H9 (cell line): ENCODE measurements at regions not wholly inside any gene's neighbourhood (a gene's known extent, or its start where the extent isn't known, plus 50 kb on each side); places are given as distances from the start of the nearest gene placed in this dataset.

Experiments used
- DNase-seq: peaks from one replicate; pipeline ENCODE4 v3.0.0-alpha.2; 2017
- H2AFZ ChIP-seq: one replicate; pipeline ENCODE4 v1.6.1; 2013; ENCODE audit warnings: mild to moderate bottlenecking, low read length, control low read depth, moderate library complexity
- H2AK5ac ChIP-seq: 2 replicates; pipeline ENCODE4 v1.6.1; 2013; ENCODE audit warnings: low read length, control low read depth, mixed read lengths; ENCODE audit not compliant: insufficient read length
- H2BK120ac ChIP-seq: one replicate; pipeline ENCODE4 v1.6.1; 2013; ENCODE audit warnings: low read depth, mild to moderate bottlenecking, low read length, control low read depth, inconsistent platforms; ENCODE audit not compliant: poor library complexity, severe bottlenecking
- H2BK12ac ChIP-seq: 2 replicates; pipeline ENCODE4 v1.6.1; 2013; ENCODE audit warnings: low read length, control low read depth, mixed read lengths, low read depth; ENCODE audit not compliant: insufficient read length
- H2BK15ac ChIP-seq: 2 replicates; pipeline ENCODE4 v1.6.1; 2013; ENCODE audit warnings: low read depth, low read length, control low read depth
- H2BK20ac ChIP-seq: one replicate; pipeline ENCODE4 v1.6.1; 2013; ENCODE audit warnings: low read depth, mild to moderate bottlenecking, low read length, control low read depth, inconsistent platforms; ENCODE audit not compliant: poor library complexity, severe bottlenecking
- H2BK5ac ChIP-seq: 2 replicates; pipeline ENCODE4 v1.6.1; 2013; ENCODE audit warnings: low read length, control low read depth, mixed read lengths; ENCODE audit not compliant: insufficient read length
- H3K14ac ChIP-seq: 2 replicates; pipeline ENCODE4 v1.6.1; 2013; ENCODE audit warnings: low read length, control low read depth; ENCODE audit not compliant: insufficient read depth
- H3K18ac ChIP-seq: 2 replicates; pipeline ENCODE4 v1.6.1; 2013; ENCODE audit warnings: low read depth, mild to moderate bottlenecking, mixed read lengths, low read length, control low read depth; ENCODE audit not compliant: insufficient read length
- H3K23ac ChIP-seq: 2 replicates; pipeline ENCODE4 v1.6.1; 2013; ENCODE audit warnings: low read length, control low read depth, mixed read lengths, low read depth; ENCODE audit not compliant: insufficient read length
- H3K23me2 ChIP-seq: 2 replicates; pipeline ENCODE4 v1.6.1; 2013; ENCODE audit warnings: low read depth, mild to moderate bottlenecking, mixed read lengths, low read length, control low read depth; ENCODE audit not compliant: insufficient read length, poor library complexity, severe bottlenecking
- H3K27ac ChIP-seq: 2 replicates; pipeline ENCODE4 v1.5.1; 2013; ENCODE audit warnings: low read length, control low read depth, mixed read lengths, low read depth; ENCODE audit not compliant: insufficient read length
- H3K27me3 ChIP-seq: 2 replicates; pipeline ENCODE4 v1.6.1; 2013; ENCODE audit warnings: low read length, control low read depth, inconsistent platforms; ENCODE audit not compliant: insufficient read depth
- H3K4ac ChIP-seq: 2 replicates; pipeline ENCODE4 v1.6.1; 2013; ENCODE audit warnings: low read depth, mild to moderate bottlenecking, control low read depth, inconsistent platforms, low read length, moderate library complexity
- H3K4me1 ChIP-seq: 2 replicates; pipeline ENCODE4 v1.6.1; 2013; ENCODE audit warnings: low read length, control low read depth, inconsistent platforms; ENCODE audit not compliant: insufficient read depth
- H3K4me2 ChIP-seq: 2 replicates; pipeline ENCODE4 v1.6.1; 2013; ENCODE audit warnings: low read length, control low read depth, mixed read lengths; ENCODE audit not compliant: insufficient read length, insufficient read depth
- H3K56ac ChIP-seq: 2 replicates; pipeline ENCODE4 v1.6.1; 2013; ENCODE audit warnings: low read depth, mild to moderate bottlenecking, mixed read lengths, low read length, control low read depth; ENCODE audit not compliant: insufficient read length
- H3K79me1 ChIP-seq: 2 replicates; pipeline ENCODE4 v1.6.1; 2013; ENCODE audit warnings: low read depth, mild to moderate bottlenecking, moderate library complexity, low read length, control low read depth, inconsistent platforms; ENCODE audit not compliant: insufficient read depth, poor library complexity, severe bottlenecking
- H3K79me2 ChIP-seq: 2 replicates; pipeline ENCODE4 v1.6.1; 2013; ENCODE audit warnings: low read length, control low read depth, inconsistent platforms; ENCODE audit not compliant: insufficient read depth
- H3K9ac ChIP-seq: 2 replicates; pipeline ENCODE4 v1.6.1; 2013; ENCODE audit warnings: low read length, control low read depth, mixed read lengths; ENCODE audit not compliant: insufficient read length; ENCODE audit errors: extremely low read depth
- H3K9me3 ChIP-seq: one replicate; pipeline ENCODE4 v1.6.1; 2013; ENCODE audit warnings: low read depth, low read length, inconsistent platforms; ENCODE audit not compliant: control insufficient read depth
- H3T11ph ChIP-seq: one replicate; pipeline ENCODE4 v1.6.1; 2013; ENCODE audit warnings: mild to moderate bottlenecking, low read length, control low read depth, inconsistent platforms
- H4K20me1 ChIP-seq: one replicate; pipeline ENCODE4 v1.6.1; 2013; ENCODE audit not compliant: control insufficient read depth, insufficient read length, insufficient read depth
- H4K5ac ChIP-seq: 2 replicates; pipeline ENCODE4 v1.6.1; 2013; ENCODE audit warnings: low read depth, mild to moderate bottlenecking, mixed read lengths, low read length, control low read depth; ENCODE audit not compliant: insufficient read length
- H4K8ac ChIP-seq: replicated peaks from 2 replicates; pipeline ENCODE4 v1.6.1; 2013; ENCODE audit warnings: low read length, control low read depth, mixed read lengths, low read depth; ENCODE audit not compliant: insufficient read length
- H4K91ac ChIP-seq: 2 replicates; pipeline ENCODE4 v1.6.1; 2013; ENCODE audit warnings: low read depth, mild to moderate bottlenecking, moderate library complexity, mixed read lengths, low read length, control low read depth; ENCODE audit not compliant: insufficient read length
- H3K27ac Mint-ChIP-seq, 3 experiments: 2 replicates in 2 of 3; 3 replicates in 1 of 3; pipeline ENCODE4 v1.8.0; 2020 to 2021; ENCODE audit warnings: mixed read lengths in 3 of 3, mild to moderate bottlenecking in 1 of 3, moderate library complexity in 1 of 3
- H3K27me3 Mint-ChIP-seq: 2 replicates; pipeline ENCODE4 v1.8.0; 2021; ENCODE audit warnings: low read depth, mild to moderate bottlenecking, moderate library complexity, mixed read lengths
- H3K36me3 Mint-ChIP-seq, 3 experiments: 2 replicates in 2 of 3; 3 replicates in 1 of 3; pipeline ENCODE4 v1.8.0; 2020 to 2021; ENCODE audit warnings: low read depth in 3 of 3, mixed read lengths in 3 of 3; ENCODE audit not compliant: insufficient read depth in 1 of 3
- H3K4me1 Mint-ChIP-seq, 2 experiments: 2 replicates each; pipeline ENCODE4 v1.8.0; 2020; ENCODE audit warnings: mixed read lengths in 2 of 2
- H3K4me3 Mint-ChIP-seq, 2 experiments: 2 replicates in 1 of 2; 3 replicates in 1 of 2; pipeline ENCODE4 v1.8.0; 2020 to 2021; ENCODE audit warnings: mild to moderate bottlenecking in 2 of 2, mixed read lengths in 2 of 2, moderate library complexity in 1 of 2
- H3K9me3 Mint-ChIP-seq, 2 experiments: 2 replicates in 1 of 2; 3 replicates in 1 of 2; pipeline ENCODE4 v1.8.0; 2020; ENCODE audit warnings: mild to moderate bottlenecking in 2 of 2, mixed read lengths in 2 of 2, moderate library complexity in 1 of 2
- CTCF ChIP-seq: fragments of 200-600 bp; sonication (generic); conservative IDR thresholded peaks from 3 replicates; pipeline ENCODE4 v1.8.0; 2021; ENCODE audit warnings: antibody characterized with exemption, mild to moderate bottlenecking
- WGBS: extraction: QIAGEN DNeasy Blood & Tissue Kit; methylation state at CpG from one replicate; pipeline ENCODE4 v1.1.7; 2013; ENCODE audit warnings: missing lambda C conversion rate, low lambda C conversion rate, mixed read lengths; ENCODE audit not compliant: insufficient read length; ENCODE audit errors: extremely low coverage; 5-methylcytosine and 5-hydroxymethylcytosine counted together

GRCh38 chr5:102554728-102555127, 55.9 kb upstream of the SLCO6A1 start:
- H3K27me3 Mint-ChIP-seq = no peaks in the 10 kb centered on the region
- no peak overlapping the region for H3K9ac ChIP-seq
- H4K8ac ChIP-seq = no peak overlapping the region
- DNase-seq = no peak
- no peak overlapping the region for H2AFZ ChIP-seq
- no peak overlapping the region for H3K56ac ChIP-seq
- H2BK5ac ChIP-seq = no peak overlapping the region
- no peak overlapping the region for H3K4ac ChIP-seq
- H3K18ac ChIP-seq = no peak overlapping the region
- WGBS = no CpG with 5 or more reads among the region's 1 CpG
- peak; percentile 52 for TF ChIP-seq CTCF
- H3K14ac ChIP-seq = no peak overlapping the region
- H3K27ac Mint-ChIP-seq = no peak overlapping the region
- no peak overlapping the region for H3K4me2 ChIP-seq
- H3K23me2 ChIP-seq = no peaks in the 10 kb centered on the region
- H2BK12ac ChIP-seq = no peak overlapping the region
- H3K4me1 ChIP-seq = no peaks in the 10 kb centered on the region
- no peaks in the 10 kb centered on the region for H3K79me2 ChIP-seq
- H3K4me1 Mint-ChIP-seq = peaks cover 5 to 10% of the 10 kb centered on the region in 2 experiments
- no peak overlapping the region for H2AK5ac ChIP-seq
- no peak overlapping the region for H3K23ac ChIP-seq
- H3K36me3 Mint-ChIP-seq = no peaks in the 10 kb centered on the region
- no peak overlapping the region for H3T11ph ChIP-seq
- H2BK15ac ChIP-seq = no peak overlapping the region
- no peak overlapping the region for H3K4me3 Mint-ChIP-seq
- H4K20me1 ChIP-seq = no peaks in the 10 kb centered on the region
- H2BK20ac ChIP-seq = no peak overlapping the region
- H4K5ac ChIP-seq = no peak overlapping the region
- no peaks in the 10 kb centered on the region for H3K27me3 ChIP-seq
- no peak overlapping the region for H2BK120ac ChIP-seq
- no peak overlapping the region for H4K91ac ChIP-seq
- no peak overlapping the region for H3K27ac ChIP-seq
- H3K9me3 ChIP-seq = no peaks in the 10 kb centered on the region
- no peaks in the 10 kb centered on the region; a peak in 3 of 5 replicates for H3K9me3 Mint-ChIP-seq
- H3K79me1 ChIP-seq = no peaks in the 10 kb centered on the region
